HepG2 (cell line): ENCODE measurements at regions not wholly inside any gene's neighbourhood (a gene's known extent, or its start where the extent isn't known, plus 50 kb on each side); places are given as distances from the start of the nearest gene placed in this dataset.

Source experiments
- ATAC-seq: fragments of 200-7000 bp; cut with Tn5 transposase; 3 replicates; pipeline ENCODE4 v1.9.1; 2020; ENCODE audit warnings: mild to moderate bottlenecking, moderate library complexity
- BruUV-seq: library from RNA; stranded (reverse); fragments of 400-500 nt; replicated peaks from 2 replicates; lab custom pipeline; 2021; lab: Mats Ljungman, UMichigan
- CTCF ChIA-PET: fragments of 300-600 bp; formaldehyde crosslinking; extraction: SDS; loops from one replicate; lab custom pipeline; 2021; ENCODE audit warnings: low total read pairs, inconsistent platforms, low intra/inter-chr PET ratio; lab: Yijun Ruan, JAX
- POLR2A ChIA-PET: fragments of 350-600 bp; sonication (Branson Sonifier 250); formaldehyde crosslinking; loops from one replicate; lab custom pipeline; 2020; ENCODE audit warnings: antibody characterized with exemption, inconsistent platforms; lab: Yijun Ruan, JAX
- DNase-seq: peaks from one replicate; pipeline ENCODE4 v3.0.0-alpha.2; 2015; ENCODE audit warnings: low spot score
- FAIRE-seq: peaks from 3 replicates; lab custom pipeline; 2011; peaks lifted over from hg19 to GRCh38; lab: Jason Lieb, UNC
- H2AFZ ChIP-seq: one replicate; pipeline ENCODE4 v1.6.1; 2011; ENCODE audit warnings: low read length, inconsistent platforms
- H3K27ac ChIP-seq: fragments of 300-600 bp; 3 replicates; pipeline ENCODE4 v1.8.0; 2011; ENCODE audit warnings: mixed run types, mild to moderate bottlenecking, mixed read lengths, low read length, inconsistent platforms; ENCODE audit not compliant: insufficient read depth; ENCODE audit errors: extremely low read length
- H3K27me3 ChIP-seq, 2 experiments: fragments of 200-600 bp in 1 of 2; 2 replicates in 1 of 2; 3 replicates in 1 of 2; pipeline versions ENCODE4 v1.6.0 to v1.8.0; 2011; ENCODE audit warnings: low read length in 2 of 2, mild to moderate bottlenecking in 2 of 2, moderate library complexity in 2 of 2, inconsistent platforms in 1 of 2; ENCODE audit not compliant: insufficient read depth in 2 of 2, control insufficient read depth in 1 of 2
- H3K36me3 ChIP-seq, 2 experiments: fragments of 200-600 bp in 1 of 2; replicated peaks in 1 of 2; 2 replicates in 1 of 2; 3 replicates in 1 of 2; pipeline versions ENCODE4 v1.5.1 to v1.8.0; 2011; ENCODE audit warnings: low read length in 2 of 2, inconsistent platforms in 1 of 2; ENCODE audit not compliant: insufficient read depth in 2 of 2, control insufficient read depth in 1 of 2
- H3K4me1 ChIP-seq: 2 replicates; pipeline ENCODE4 v1.5.1; 2012; ENCODE audit warnings: low read length, inconsistent platforms; ENCODE audit not compliant: insufficient read depth
- H3K4me2 ChIP-seq: 2 replicates; pipeline ENCODE4 v1.6.0; 2011; ENCODE audit warnings: low read depth, low read length, inconsistent platforms
- H3K4me3 ChIP-seq, 3 experiments: fragments of 200-600 bp in 1 of 3; sonication (generic), shearing (Covaris generic) in 1 of 3; replicated peaks in 1 of 3; 2 replicates each; pipeline ENCODE4 v1.5.1; 2011 to 2016; ENCODE audit warnings: low read length in 3 of 3, inconsistent platforms in 2 of 3, low read depth in 2 of 3, mild to moderate bottlenecking in 2 of 3, control low read depth in 1 of 3, mixed read lengths in 1 of 3; ENCODE audit not compliant: insufficient read depth in 1 of 3
- H3K79me2 ChIP-seq: one replicate; pipeline ENCODE4 v1.6.1; 2011; ENCODE audit warnings: low read length, inconsistent platforms; ENCODE audit not compliant: insufficient read depth
- H3K9ac ChIP-seq: 2 replicates; pipeline ENCODE4 v1.6.0; 2011; ENCODE audit warnings: mild to moderate bottlenecking, low read depth, low read length, inconsistent platforms; ENCODE audit not compliant: insufficient read depth
- H3K9me3 ChIP-seq: 2 replicates; pipeline ENCODE4 v1.5.1; 2012; ENCODE audit warnings: mild to moderate bottlenecking, low read length
- H4K20me1 ChIP-seq: 2 replicates; pipeline ENCODE4 v1.6.0; 2011; ENCODE audit warnings: inconsistent platforms, mild to moderate bottlenecking, low read length, moderate library complexity; ENCODE audit not compliant: insufficient read depth
- AHR ChIP-seq: IDR thresholded peaks from 2 replicates; pipeline ENCODE4 v1.6.1; 2018; ENCODE audit warnings: missing genetic modification reagents, missing compliant biosample characterization
- FOXA1 ChIP-seq, 2 experiments: fragments of 450-650 bp in 1 of 2; sonication (generic) in 1 of 2; formaldehyde crosslinking in 1 of 2; IDR thresholded peaks; 2 replicates each; pipeline versions ENCODE4 v1.4.0 to v1.6.1; 2016 to 2020; ENCODE audit warnings: missing genetic modification reagents in 1 of 2
- FOXK2 ChIP-seq: fragments of 450-650 bp; IDR thresholded peaks from 2 replicates; pipeline ENCODE4 v1.6.1; 2016
- FOXP1 ChIP-seq, 2 experiments: fragments of 450-650 bp in 1 of 2; IDR thresholded peaks; 2 replicates each; pipeline ENCODE4 v1.6.1; 2017 to 2018; ENCODE audit warnings: antibody characterized with exemption in 1 of 2
- IKZF1 ChIP-seq: fragments of 450-650 bp; IDR thresholded peaks from 2 replicates; pipeline ENCODE4 v1.7.1; 2016
- JUNB ChIP-seq: sonication (generic); formaldehyde crosslinking; IDR thresholded peaks from 2 replicates; pipeline ENCODE4 v1.8.0; 2022; ENCODE audit warnings: missing genetic modification reagents, mild to moderate bottlenecking, borderline replicate concordance
- LCORL ChIP-seq, 2 experiments: fragments of 450-650 bp in 1 of 2; sonication (generic) in 1 of 2; formaldehyde crosslinking in 1 of 2; IDR thresholded peaks; 2 replicates each; pipeline versions ENCODE4 v1.5.0 to v1.6.1; 2017 to 2020; ENCODE audit warnings: antibody characterized with exemption in 1 of 2, missing genetic modification reagents in 1 of 2
- NBN ChIP-seq: fragments of 450-650 bp; conservative IDR thresholded peaks from 2 replicates; pipeline ENCODE4 v1.6.1; 2017
- NONO ChIP-seq, 2 experiments: fragments of 450-650 bp in 1 of 2; sonication (generic) in 1 of 2; formaldehyde crosslinking in 1 of 2; IDR thresholded peaks in 1 of 2; conservative IDR thresholded peaks in 1 of 2; 2 replicates each; pipeline versions ENCODE4 v1.6.1 to v1.8.0; 2017 to 2022; ENCODE audit warnings: mild to moderate bottlenecking in 1 of 2, missing genetic modification reagents in 1 of 2, moderate library complexity in 1 of 2
- PLRG1 ChIP-seq: fragments of 450-650 bp; conservative IDR thresholded peaks from 2 replicates; pipeline ENCODE4 v1.6.1; 2016
- RAD51 ChIP-seq: fragments of 450-650 bp; IDR thresholded peaks from 2 replicates; pipeline ENCODE4 v1.6.1; 2016; ENCODE audit warnings: borderline replicate concordance
- ZFP36L2 ChIP-seq: sonication (generic); formaldehyde crosslinking; IDR thresholded peaks from 2 replicates; pipeline ENCODE4 v1.4.0; 2020; ENCODE audit warnings: missing genetic modification reagents
- ZNF282 ChIP-seq: fragments of 450-650 bp; IDR thresholded peaks from 2 replicates; pipeline ENCODE4 v1.6.1; 2018; ENCODE audit not compliant: partially characterized antibody
- ZSCAN29 ChIP-seq: sonication (generic); formaldehyde crosslinking; conservative IDR thresholded peaks from 2 replicates; pipeline ENCODE4 v1.4.0; 2020; ENCODE audit warnings: mild to moderate bottlenecking, missing genetic modification reagents
- WGBS: methylation state at CpG from one replicate; pipeline ENCODE4 v1.1.6; 2017; ENCODE audit warnings: low lambda C conversion rate; 5-methylcytosine and 5-hydroxymethylcytosine counted together
- in situ Hi-C: cut with HindIII; loops from 2 replicates; pipeline ENCODE4 v1.10.0; 2017; ENCODE audit warnings: low pct_unique_long_range_greater_than_20kb; ENCODE audit not compliant: extremely low pct_ligation_motif_present
- intact Hi-C: fragments of 100-400 bp; cut with micrococcal nuclease; formaldehyde crosslinking; loops from one replicate; pipeline ENCODE4 v1.10.0; 2022; ENCODE audit not compliant: unreplicated experiment

DNA sequence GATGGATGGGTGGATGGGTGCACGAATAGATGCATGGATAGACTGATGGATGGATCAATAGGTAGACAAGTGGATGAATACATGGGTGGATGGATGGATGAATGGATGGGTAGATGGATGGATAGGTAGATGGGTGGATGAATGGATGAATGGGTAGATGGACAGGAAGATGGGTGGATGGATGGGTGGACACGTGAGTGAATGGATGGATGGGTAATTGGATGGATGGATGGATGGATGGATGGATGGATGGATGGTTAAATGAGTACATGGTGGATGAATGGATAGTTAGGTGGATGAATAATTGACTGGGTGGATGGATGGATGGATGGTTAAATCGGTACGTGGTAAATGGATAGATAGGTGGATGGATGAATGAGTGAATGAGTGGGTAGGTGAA lies 89.7 kb upstream of the ZNF469 start:
- in situ Hi-C loops, result no loop called here
- no peak for ATAC-seq
- Histone ChIP-seq H2AFZ (no peak overlapping the region), H4K20me1 (no peaks in the 10 kb centered on the region), H3K4me1 (no peaks in the 10 kb centered on the region), H3K27me3 (peaks cover 14 to 67% of the 10 kb centered on the region in 2 experiments; a peak in 4 of 5 replicates), H3K9me3 (peaks cover 11% of the 10 kb centered on the region), H3K36me3 (no peaks in the 10 kb centered on the region), H3K4me3 (no peak overlapping the region), H3K4me2 (no peak overlapping the region), H3K79me2 (no peaks in the 10 kb centered on the region), H3K27ac (no peak overlapping the region), H3K9ac (no peak overlapping the region)
- TF ChIP-seq ZNF282 (peak; percentile 50), AHR (CRISPR knock-in tag) (no peak), JUNB (CRISPR knock-in tag) (0 out of 2 replicates have a peak, but pooled peaks have one; percentile 33), PLRG1 (0 out of 2 replicates have a peak, but pooled peaks have one; percentile 76), IKZF1 (peak; percentile 89; the same call in 1 of the 2 replicates), ZFP36L2 (no peak), FOXK2 (0 out of 2 replicates have a peak, but pooled peaks have one; percentile 25), NBN (peak; percentile 88; the same call in 1 of the 2 replicates), ZSCAN29 (CRISPR knock-in tag) (no peak), FOXP1 (IDR thresholded peaks at IDR 0.05) (peak; percentile 73), FOXP1 (CRISPR knock-in tag; IDR thresholded peaks at IDR 0.05) (no peak), NONO (IDR thresholded peaks at IDR 0.05) (peak; percentile 68; the same call in 1 of the 2 replicates), NONO (CRISPR knock-in tag; conservative IDR thresholded peaks at IDR 0.05) (no peak), RAD51 (peak; percentile 32; the same call in 1 of the 2 replicates), LCORL (IDR thresholded peaks at IDR 0.05) (0 out of 2 replicates have a peak, but pooled peaks have one; percentile 28), LCORL (CRISPR knock-in tag; IDR thresholded peaks at IDR 0.05) (no peak), FOXA1 (IDR thresholded peaks at IDR 0.05) (peak; percentile 41; the same call in 1 of the 2 replicates), FOXA1 (CRISPR knock-in tag; IDR thresholded peaks at IDR 0.05) (no peak)
- 30% methylated on average over 4 of the region's 4 CpGs for WGBS
- CTCF ChIA-PET, result no interaction called here
- no TSS peak for BruUV-seq
- intact Hi-C loops, result no loop called here
- no peak for FAIRE-seq
- POLR2A ChIA-PET, result no interaction called here
- no peak for DNase-seq
